Thymus (tissue), 11 donors: ENCODE measurements at regions not wholly inside any gene's neighbourhood (a gene's known extent, or its start where the extent isn't known, plus 50 kb on each side); places are given as distances from the start of the nearest gene placed in this dataset.

ENCODE experiments used
- DNase-seq, 9 donors: peaks; one replicate each; pipeline ENCODE4 v3.0.0-alpha.2; 2013; ENCODE audit warnings: low spot score in 9 of 9, low read depth in 6 of 9, missing footprints in 1 of 9
- H3K27ac ChIP-seq, 2 donors: one replicate each; pipeline ENCODE4 v1.5.1; 2013; ENCODE audit warnings: control low read depth in 1 of 2, low read depth in 1 of 2, low read length in 1 of 2, mild to moderate bottlenecking in 1 of 2, moderate library complexity in 1 of 2
- H3K27me3 ChIP-seq, 2 donors: one replicate each; pipeline ENCODE4 v1.5.1; 2013; ENCODE audit warnings: low read length in 1 of 2; ENCODE audit not compliant: control insufficient read depth in 2 of 2, insufficient read depth in 1 of 2
- H3K36me3 ChIP-seq, 2 donors: one replicate each; pipeline ENCODE4 v1.5.1; 2013; ENCODE audit warnings: low read length in 1 of 2, mild to moderate bottlenecking in 1 of 2, moderate library complexity in 1 of 2; ENCODE audit not compliant: control insufficient read depth in 2 of 2, insufficient read depth in 2 of 2
- H3K4me1 ChIP-seq, 2 donors: one replicate each; pipeline ENCODE4 v1.5.1; 2013; ENCODE audit warnings: low read length in 2 of 2; ENCODE audit not compliant: control insufficient read depth in 2 of 2, insufficient read depth in 2 of 2
- H3K4me3 ChIP-seq, 2 donors: one replicate each; pipeline ENCODE4 v1.5.1; 2013; ENCODE audit warnings: low read length in 2 of 2, control low read depth in 1 of 2, mild to moderate bottlenecking in 1 of 2
- H3K9me3 ChIP-seq, 2 donors: one replicate each; pipeline ENCODE4 v1.5.1; 2013; ENCODE audit warnings: low read length in 1 of 2, mild to moderate bottlenecking in 1 of 2; ENCODE audit not compliant: control insufficient read depth in 2 of 2, insufficient read depth in 1 of 2
- WGBS: extraction: QIAGEN DNeasy Blood & Tissue Kit; methylation state at CpG from one replicate; pipeline ENCODE4 v1.1.7; 2013; 5-methylcytosine and 5-hydroxymethylcytosine counted together
- donor health status: healthy.

- 81% methylated on average over 8 of the region's 8 CpGs for WGBS
- DNase-seq: no peak
- H3K9me3 ChIP-seq: peaks cover 0 to 4% of the 10 kb centered on the region in 2 donors
- H3K27ac ChIP-seq: no peak overlapping the region
- H3K27me3 ChIP-seq: peaks cover 0 to 5% of the 10 kb centered on the region in 2 donors
- H3K36me3 ChIP-seq: no peaks in the 10 kb centered on the region
- H3K4me1 ChIP-seq: no peaks in the 10 kb centered on the region
- H3K4me3 ChIP-seq: no peak overlapping the region
Observed at GRCh38 chr1:38239258-38239835, 192.8 kb upstream of the POU3F1 start.

GRCh38 chr1:38238294-38238693, 191.7 kb upstream of the POU3F1 start:
- H3K9me3 ChIP-seq: peaks cover 0 to 4% of the 10 kb centered on the region in 2 donors
- DNase-seq: no peak
- no peaks in the 10 kb centered on the region for H3K4me1 ChIP-seq
- no peaks in the 10 kb centered on the region for H3K27me3 ChIP-seq
- no peaks in the 10 kb centered on the region for H3K36me3 ChIP-seq
- 93% methylated on average over 5 of the region's 5 CpGs for WGBS
- H3K27ac ChIP-seq: no peak overlapping the region
- no peak overlapping the region for H3K4me3 ChIP-seq

- DNase-seq: no peak
- no peaks in the 10 kb centered on the region for H3K27me3 ChIP-seq
- H3K27ac ChIP-seq: no peak overlapping the region
- H3K4me1 ChIP-seq: no peaks in the 10 kb centered on the region
- 90% methylated on average over 3 of the region's 3 CpGs for WGBS
- no peaks in the 10 kb centered on the region for H3K36me3 ChIP-seq
- H3K4me3 ChIP-seq: no peak overlapping the region
- H3K9me3 ChIP-seq: peaks cover 0 to 4% of the 10 kb centered on the region in 2 donors
Observed at GRCh38 chr1:38235705-38236104, 189.1 kb upstream of the POU3F1 start.

GRCh38 chr1:38231941-38232340, 185.3 kb upstream of the POU3F1 start:
- DNase-seq: no peak
- H3K4me1 ChIP-seq: no peaks in the 10 kb centered on the region
- H3K4me3 ChIP-seq: no peak overlapping the region
- no peak overlapping the region for H3K27ac ChIP-seq
- no peaks in the 10 kb centered on the region for H3K36me3 ChIP-seq
- H3K9me3 ChIP-seq: no peaks in the 10 kb centered on the region
- no peaks in the 10 kb centered on the region for H3K27me3 ChIP-seq
- WGBS: 91% methylated on average over 1 of the region's 1 CpG

- Histone ChIP-seq H3K36me3 (no peaks in the 10 kb centered on the region), H3K4me3 (no peak overlapping the region), H3K9me3 (no peaks in the 10 kb centered on the region), H3K27ac (no peak overlapping the region), H3K27me3 (no peaks in the 10 kb centered on the region), H3K4me1 (no peaks in the 10 kb centered on the region)
- DNase-seq: no peak
- 80% methylated on average over 3 of the region's 3 CpGs for WGBS
Observed at GRCh38 chr1:38228718-38229117, 182.1 kb upstream of the POU3F1 start.

- 92% methylated on average over 3 of the region's 3 CpGs for WGBS
- no peaks in the 10 kb centered on the region for H3K36me3 ChIP-seq
- H3K4me1 ChIP-seq: no peaks in the 10 kb centered on the region
- no peaks in the 10 kb centered on the region for H3K9me3 ChIP-seq
- H3K27me3 ChIP-seq: no peaks in the 10 kb centered on the region
- no peak overlapping the region for H3K27ac ChIP-seq
- DNase-seq: no peak
- H3K4me3 ChIP-seq: no peak overlapping the region
Observed at GRCh38 chr1:38225745-38226144, 179.2 kb upstream of the POU3F1 start.

- no peak for DNase-seq
- H3K9me3 ChIP-seq: no peaks in the 10 kb centered on the region
- no peak overlapping the region for H3K4me3 ChIP-seq
- H3K27ac ChIP-seq: no peak overlapping the region
- no peaks in the 10 kb centered on the region for H3K27me3 ChIP-seq
- no peaks in the 10 kb centered on the region for H3K4me1 ChIP-seq
- no peaks in the 10 kb centered on the region for H3K36me3 ChIP-seq
Observed at GRCh38 chr1:38223391-38223790, 176.8 kb upstream of the POU3F1 start.

- no peaks in the 10 kb centered on the region for H3K4me1 ChIP-seq
- H3K36me3 ChIP-seq: no peaks in the 10 kb centered on the region
- WGBS: 85% methylated on average over 2 of the region's 2 CpGs
- H3K4me3 ChIP-seq: no peak overlapping the region
- no peak for DNase-seq
- H3K27me3 ChIP-seq: peaks cover 0 to 1% of the 10 kb centered on the region in 2 donors
- H3K9me3 ChIP-seq: no peaks in the 10 kb centered on the region
- H3K27ac ChIP-seq: no peak overlapping the region
Observed at GRCh38 chr1:38222891-38223290, 176.3 kb upstream of the POU3F1 start.

GRCh38 chr1:38221006-38221649, 174.5 kb upstream of the POU3F1 start:
- no peaks in the 10 kb centered on the region for H3K9me3 ChIP-seq
- H3K4me3 ChIP-seq: no peak overlapping the region
- H3K36me3 ChIP-seq: no peaks in the 10 kb centered on the region
- peaks cover 0 to 5% of the 10 kb centered on the region in 2 donors for H3K27me3 ChIP-seq
- no peaks in the 10 kb centered on the region for H3K4me1 ChIP-seq
- WGBS: 75% methylated on average over 9 of the region's 9 CpGs
- H3K27ac ChIP-seq: no peak overlapping the region
- DNase-seq: no peak
